ENCODE measurements at regions not wholly inside any gene's neighbourhood (a gene's known extent, or its start where the extent isn't known, plus 50 kb on each side); places are given as distances from the start of the nearest gene placed in this dataset.

GRCh38 chr7:94123136-94123535 is 119.0 kb upstream of the BET1 start:
- TF ChIP-seq POLR2AphosphoS5 (IDR thresholded peaks at IDR 0.05; ENCODE audit: low read depth) (no peak), CREB1 (CRISPR knock-in tag; IDR thresholded peaks at IDR 0.05; ENCODE audit: low read depth) (no peak), EZH2 (IDR thresholded peaks at IDR 0.05; ENCODE audit: low read depth, unreplicated experiment) (no peak), ETS1 (IDR thresholded peaks at IDR 0.05) (no peak), EZH2phosphoT487 (IDR thresholded peaks at IDR 0.05; ENCODE audit: unreplicated experiment) (no peak)
- TF ChIP-seq, protein P1, sequence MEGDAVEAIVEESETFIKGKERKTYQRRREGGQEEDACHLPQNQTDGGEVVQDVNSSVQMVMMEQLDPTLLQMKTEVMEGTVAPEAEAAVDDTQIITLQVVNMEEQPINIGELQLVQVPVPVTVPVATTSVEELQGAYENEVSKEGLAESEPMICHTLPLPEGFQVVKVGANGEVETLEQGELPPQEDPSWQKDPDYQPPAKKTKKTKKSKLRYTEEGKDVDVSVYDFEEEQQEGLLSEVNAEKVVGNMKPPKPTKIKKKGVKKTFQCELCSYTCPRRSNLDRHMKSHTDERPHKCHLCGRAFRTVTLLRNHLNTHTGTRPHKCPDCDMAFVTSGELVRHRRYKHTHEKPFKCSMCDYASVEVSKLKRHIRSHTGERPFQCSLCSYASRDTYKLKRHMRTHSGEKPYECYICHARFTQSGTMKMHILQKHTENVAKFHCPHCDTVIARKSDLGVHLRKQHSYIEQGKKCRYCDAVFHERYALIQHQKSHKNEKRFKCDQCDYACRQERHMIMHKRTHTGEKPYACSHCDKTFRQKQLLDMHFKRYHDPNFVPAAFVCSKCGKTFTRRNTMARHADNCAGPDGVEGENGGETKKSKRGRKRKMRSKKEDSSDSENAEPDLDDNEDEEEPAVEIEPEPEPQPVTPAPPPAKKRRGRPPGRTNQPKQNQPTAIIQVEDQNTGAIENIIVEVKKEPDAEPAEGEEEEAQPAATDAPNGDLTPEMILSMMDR (conservative IDR thresholded peaks at IDR 0.05; ENCODE audit: low read depth in 2 of 2), result no peak
